Nephron (organoid): ENCODE measurements at regions not wholly inside any gene's neighbourhood (a gene's known extent, or its start where the extent isn't known, plus 50 kb on each side); places are given as distances from the start of the nearest gene placed in this dataset.
"Not testable (repeated sequence)": the region's sequence is repeated elsewhere in the genome, so short reads cannot be mapped to it uniquely, and the experiment has no call there.

Experiments
- H3K27ac Mint-ChIP-seq, 3 experiments: 2 replicates each; pipeline ENCODE4 v1.8.0; 2020; ENCODE audit warnings: mixed read lengths in 3 of 3, mild to moderate bottlenecking in 2 of 3, moderate library complexity in 1 of 3
- H3K27me3 Mint-ChIP-seq: 2 replicates; pipeline ENCODE4 v1.8.0; 2021; ENCODE audit warnings: low read depth, mild to moderate bottlenecking, moderate library complexity, mixed read lengths
- H3K36me3 Mint-ChIP-seq: 2 replicates; pipeline ENCODE4 v1.8.0; 2020; ENCODE audit warnings: low read depth, mixed read lengths
- H3K4me1 Mint-ChIP-seq: 2 replicates; pipeline ENCODE4 v1.8.0; 2020; ENCODE audit warnings: mixed read lengths
- H3K4me3 Mint-ChIP-seq, 3 experiments: 2 replicates each; pipeline ENCODE4 v1.8.0; 2020; ENCODE audit warnings: mild to moderate bottlenecking in 3 of 3, mixed read lengths in 3 of 3, moderate library complexity in 2 of 3
- H3K9me3 Mint-ChIP-seq: 2 replicates; pipeline ENCODE4 v1.8.0; 2020; ENCODE audit warnings: mixed read lengths
- TF ChIP-seq, protein P1 (sequence below), 3 experiments: fragments of 200-600 bp; sonication (generic); IDR thresholded peaks; one replicate each; pipeline ENCODE4 v1.5.0; 2021; ENCODE audit warnings: antibody characterized with exemption in 3 of 3; ENCODE audit not compliant: unreplicated experiment in 3 of 3

DNA sequence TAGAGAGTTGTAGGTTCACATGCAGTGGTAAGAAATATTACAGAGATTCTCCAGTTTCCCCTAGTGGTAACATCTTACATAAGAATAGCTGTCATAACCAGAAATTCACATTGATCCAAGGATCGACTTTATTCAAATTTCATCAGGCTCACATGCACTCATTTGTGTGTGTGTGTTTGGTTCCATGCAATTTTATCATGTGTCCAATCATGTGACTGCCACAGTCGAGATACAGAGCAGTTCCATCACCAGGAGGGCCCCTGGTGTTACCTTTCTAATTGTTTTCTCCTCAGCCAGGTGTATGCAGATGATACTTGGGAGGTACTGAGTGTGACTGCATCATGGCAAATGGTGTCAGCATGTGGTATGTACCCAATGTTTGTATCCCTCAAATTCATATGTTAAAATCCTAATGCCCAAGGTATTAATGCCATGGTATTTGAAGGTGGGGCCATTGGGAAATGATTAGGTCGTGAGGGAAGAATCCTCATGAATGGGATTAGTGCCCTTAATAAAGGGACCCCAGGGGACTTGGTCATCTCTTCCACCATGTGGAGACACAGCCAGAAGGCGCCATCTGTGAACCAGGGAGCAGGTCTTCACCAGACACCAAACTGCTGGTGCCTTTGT, 126.3 kb downstream of the CXCL12 start:
- TF ChIP-seq, protein P1, sequence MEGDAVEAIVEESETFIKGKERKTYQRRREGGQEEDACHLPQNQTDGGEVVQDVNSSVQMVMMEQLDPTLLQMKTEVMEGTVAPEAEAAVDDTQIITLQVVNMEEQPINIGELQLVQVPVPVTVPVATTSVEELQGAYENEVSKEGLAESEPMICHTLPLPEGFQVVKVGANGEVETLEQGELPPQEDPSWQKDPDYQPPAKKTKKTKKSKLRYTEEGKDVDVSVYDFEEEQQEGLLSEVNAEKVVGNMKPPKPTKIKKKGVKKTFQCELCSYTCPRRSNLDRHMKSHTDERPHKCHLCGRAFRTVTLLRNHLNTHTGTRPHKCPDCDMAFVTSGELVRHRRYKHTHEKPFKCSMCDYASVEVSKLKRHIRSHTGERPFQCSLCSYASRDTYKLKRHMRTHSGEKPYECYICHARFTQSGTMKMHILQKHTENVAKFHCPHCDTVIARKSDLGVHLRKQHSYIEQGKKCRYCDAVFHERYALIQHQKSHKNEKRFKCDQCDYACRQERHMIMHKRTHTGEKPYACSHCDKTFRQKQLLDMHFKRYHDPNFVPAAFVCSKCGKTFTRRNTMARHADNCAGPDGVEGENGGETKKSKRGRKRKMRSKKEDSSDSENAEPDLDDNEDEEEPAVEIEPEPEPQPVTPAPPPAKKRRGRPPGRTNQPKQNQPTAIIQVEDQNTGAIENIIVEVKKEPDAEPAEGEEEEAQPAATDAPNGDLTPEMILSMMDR (IDR thresholded peaks at IDR 0.05; ENCODE audit: unreplicated experiment in 3 of 3) = no peak
- no peak overlapping the region for H3K4me3 Mint-ChIP-seq
- H3K9me3 Mint-ChIP-seq = no peaks in the 10 kb centered on the region
- peaks cover 4% of the 10 kb centered on the region for H3K36me3 Mint-ChIP-seq
- peaks cover 7% of the 10 kb centered on the region for H3K27me3 Mint-ChIP-seq
- peaks cover 21% of the 10 kb centered on the region for H3K4me1 Mint-ChIP-seq
- peak overlapping the region in 2 of 3 experiments; percentile 42 to 87 for H3K27ac Mint-ChIP-seq

DNA sequence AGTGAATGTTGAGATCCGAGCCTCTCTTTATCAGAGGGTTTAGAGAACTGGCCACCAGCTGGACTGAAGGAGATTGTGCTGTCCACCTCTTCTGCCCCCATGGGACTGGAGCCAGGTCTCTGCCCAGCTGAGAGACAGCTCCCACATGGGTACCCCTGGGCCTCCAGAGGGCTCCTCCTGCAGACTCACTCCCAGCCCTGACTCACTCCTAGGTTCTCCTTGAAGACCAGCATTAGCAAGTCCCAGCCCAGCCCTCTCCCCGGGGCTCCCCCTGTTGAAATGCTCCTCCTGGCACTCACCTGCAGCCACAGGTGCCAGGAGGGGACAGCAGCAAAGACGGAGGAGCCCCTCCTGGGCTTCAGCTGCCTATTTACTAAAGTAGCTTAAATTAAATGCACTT, 126.9 kb downstream of the CXCL12 start:
- no peak overlapping the region for H3K27ac Mint-ChIP-seq
- peaks cover 4% of the 10 kb centered on the region for H3K36me3 Mint-ChIP-seq
- H3K27me3 Mint-ChIP-seq = peaks cover 7% of the 10 kb centered on the region
- H3K4me1 Mint-ChIP-seq = peaks cover 25% of the 10 kb centered on the region
- TF ChIP-seq, protein P1 (IDR thresholded peaks at IDR 0.05; ENCODE audit: unreplicated experiment in 3 of 3) = no peak
- no peaks in the 10 kb centered on the region for H3K9me3 Mint-ChIP-seq
- no peak overlapping the region for H3K4me3 Mint-ChIP-seq

DNA sequence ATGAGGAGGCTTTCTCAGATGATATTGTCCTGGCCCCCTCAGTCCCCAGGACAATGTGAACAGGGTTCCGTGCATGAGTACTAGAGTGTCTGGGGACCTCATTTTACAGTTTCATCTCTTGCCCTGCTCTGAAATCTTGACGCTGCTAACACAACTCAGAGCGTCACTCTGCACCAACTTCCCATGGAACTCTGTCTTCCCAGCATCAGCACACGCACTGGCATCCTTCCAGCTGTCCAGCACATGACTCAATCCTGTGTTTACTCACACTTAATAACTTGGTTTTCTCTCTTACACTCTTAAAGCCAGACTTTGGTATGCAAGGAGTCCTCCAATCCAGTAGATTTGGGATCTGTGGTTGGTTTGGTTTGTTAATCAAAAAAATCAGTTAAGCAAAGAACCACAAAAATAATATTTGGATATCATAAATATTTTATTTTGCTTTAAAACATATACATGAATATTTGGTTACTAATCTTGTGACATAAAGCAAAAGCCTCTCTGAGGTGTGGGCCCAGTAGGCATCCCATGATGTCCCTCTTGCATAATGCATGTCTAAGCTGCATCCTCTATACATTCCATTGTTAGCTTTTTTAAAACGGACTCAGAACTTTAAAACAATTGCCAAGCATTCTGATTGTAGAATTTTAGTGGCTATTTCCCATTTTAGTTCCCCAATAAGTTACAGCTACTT, 131.0 kb downstream of the CXCL12 start:
- TF ChIP-seq, protein P1 (IDR thresholded peaks at IDR 0.05; ENCODE audit: unreplicated experiment in 3 of 3) = no peak
- peaks cover 7% of the 10 kb centered on the region for H3K27me3 Mint-ChIP-seq
- no peak overlapping the region for H3K4me3 Mint-ChIP-seq
- no peaks in the 10 kb centered on the region for H3K36me3 Mint-ChIP-seq
- peaks cover 3% of the 10 kb centered on the region for H3K9me3 Mint-ChIP-seq
- peaks cover 11% of the 10 kb centered on the region for H3K4me1 Mint-ChIP-seq
- H3K27ac Mint-ChIP-seq = peak overlapping the region; percentile 16 to 64 (median 57)

- H3K4me3 Mint-ChIP-seq, H3K27ac Mint-ChIP-seq, H3K4me1 Mint-ChIP-seq, H3K36me3 Mint-ChIP-seq, H3K27me3 Mint-ChIP-seq, H3K9me3 Mint-ChIP-seq: not testable (repeated sequence)
Observed at GRCh38 chr10:44252631-44253030, 132.3 kb downstream of the CXCL12 start.

- H3K27ac Mint-ChIP-seq, H3K4me3 Mint-ChIP-seq, H3K36me3 Mint-ChIP-seq, H3K27me3 Mint-ChIP-seq, H3K4me1 Mint-ChIP-seq: not testable (repeated sequence)
- H3K9me3 Mint-ChIP-seq = peaks cover 19% of the 10 kb centered on the region
Observed at GRCh38 chr10:44249933-44250332, 135.0 kb downstream of the CXCL12 start.

- TF ChIP-seq, protein P1 (IDR thresholded peaks at IDR 0.05; ENCODE audit: unreplicated experiment in 3 of 3) = no peak
- H3K27me3 Mint-ChIP-seq = peaks cover under 1% of the 10 kb centered on the region
- H3K36me3 Mint-ChIP-seq = no peaks in the 10 kb centered on the region
- no peak overlapping the region for H3K4me3 Mint-ChIP-seq
- peaks cover 21% of the 10 kb centered on the region for H3K9me3 Mint-ChIP-seq
- no peak overlapping the region for H3K27ac Mint-ChIP-seq
- peaks cover 9% of the 10 kb centered on the region for H3K4me1 Mint-ChIP-seq
Observed at GRCh38 chr10:44249490-44249889, 135.4 kb downstream of the CXCL12 start.

GRCh38 chr10:44246700-44247099, 138.2 kb downstream of the CXCL12 start:
- peaks cover 26% of the 10 kb centered on the region for H3K9me3 Mint-ChIP-seq
- not testable (repeated sequence) for H3K4me3 Mint-ChIP-seq

DNA sequence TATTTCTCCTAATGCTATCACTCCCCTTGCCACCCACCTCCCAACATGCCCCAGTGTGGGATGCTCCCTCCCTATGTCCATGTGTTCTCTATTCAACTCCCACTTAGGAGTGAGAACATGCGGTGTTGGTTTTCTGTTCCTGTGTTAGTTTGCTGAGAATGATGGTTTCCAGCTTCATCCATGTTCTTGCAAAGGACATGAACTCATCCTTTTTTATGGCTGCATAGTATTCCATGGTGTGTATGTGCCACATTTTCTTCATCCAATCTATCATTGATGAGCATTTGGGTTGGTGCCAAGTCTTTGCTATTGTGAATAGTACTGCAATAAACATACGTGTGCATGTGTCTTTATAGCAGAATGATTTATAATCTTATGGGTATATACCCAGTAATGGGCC, 138.6 kb downstream of the CXCL12 start:
- not testable (repeated sequence) for H3K27ac Mint-ChIP-seq, H3K27me3 Mint-ChIP-seq, H3K36me3 Mint-ChIP-seq, H3K4me3 Mint-ChIP-seq, H3K4me1 Mint-ChIP-seq
- peaks cover 26% of the 10 kb centered on the region for H3K9me3 Mint-ChIP-seq

More at GRCh38 chr10:44246700-44247099, 138.2 kb downstream of the CXCL12 start:
- H3K4me1 Mint-ChIP-seq, H3K27ac Mint-ChIP-seq, H3K27me3 Mint-ChIP-seq, H3K36me3 Mint-ChIP-seq: not testable (repeated sequence)
